Chondrocyte (in vitro differentiated cells): ENCODE measurements at regions not wholly inside any gene's neighbourhood (a gene's known extent, or its start where the extent isn't known, plus 50 kb on each side); places are given as distances from the start of the nearest gene placed in this dataset.

Experiments
- DNase-seq: peaks from one replicate; pipeline ENCODE4 v3.0.0; 2021; ENCODE audit warnings: mixed read lengths, low spot score
- H3K27ac Mint-ChIP-seq: one replicate; pipeline ENCODE4 v1.8.0; 2021; ENCODE audit warnings: mild to moderate bottlenecking, moderate library complexity, mixed read lengths; ENCODE audit not compliant: unreplicated experiment
- H3K27me3 Mint-ChIP-seq: 2 replicates; pipeline ENCODE4 v1.8.0; 2021; ENCODE audit warnings: low read depth, mixed read lengths
- H3K36me3 Mint-ChIP-seq: 2 replicates; pipeline ENCODE4 v1.8.0; 2021; ENCODE audit warnings: low read depth, mixed read lengths
- H3K4me1 Mint-ChIP-seq: 2 replicates; pipeline ENCODE4 v1.8.0; 2021; ENCODE audit warnings: low read depth, mild to moderate bottlenecking, mixed read lengths
- H3K4me3 Mint-ChIP-seq: one replicate; pipeline ENCODE4 v1.8.0; 2021; ENCODE audit warnings: mild to moderate bottlenecking, moderate library complexity, mixed read lengths; ENCODE audit not compliant: unreplicated experiment
- H3K9me3 Mint-ChIP-seq: 2 replicates; pipeline ENCODE4 v1.8.0; 2021; ENCODE audit warnings: low read depth, mixed read lengths
- CTCF ChIP-seq: fragments of 200-600 bp; sonication (generic); IDR thresholded peaks from 2 replicates; pipeline ENCODE4 v1.5.0; 2021; ENCODE audit warnings: antibody characterized with exemption, mild to moderate bottlenecking, moderate library complexity

- Mint-ChIP-seq H3K27ac (no peak overlapping the region), H3K4me1 (no peaks in the 10 kb centered on the region), H3K27me3 (no peaks in the 10 kb centered on the region), H3K36me3 (no peaks in the 10 kb centered on the region), H3K4me3 (no peak overlapping the region), H3K9me3 (peaks cover 60% of the 10 kb centered on the region)
- no peak for DNase-seq
- no peak for TF ChIP-seq CTCF
Measured at GRCh38 chr7:153891990-153892389, 160.2 kb upstream of the DPP6 start.

- Mint-ChIP-seq H3K36me3 (no peaks in the 10 kb centered on the region), H3K27me3 (no peaks in the 10 kb centered on the region), H3K4me3 (no peak overlapping the region), H3K27ac (no peak overlapping the region), H3K4me1 (no peaks in the 10 kb centered on the region), H3K9me3 (peaks cover 64% of the 10 kb centered on the region)
- no peak for TF ChIP-seq CTCF
- DNase-seq, result no peak
Measured at GRCh38 chr7:153902862-153903261, 149.3 kb upstream of the DPP6 start.

- H3K9me3 Mint-ChIP-seq, result peaks cover 62% of the 10 kb centered on the region
- H3K4me1 Mint-ChIP-seq, result no peaks in the 10 kb centered on the region
- no peaks in the 10 kb centered on the region for H3K27me3 Mint-ChIP-seq
- H3K4me3 Mint-ChIP-seq, result no peak overlapping the region
- H3K27ac Mint-ChIP-seq, result no peak overlapping the region
- no peak for DNase-seq
- TF ChIP-seq CTCF, result no peak
- H3K36me3 Mint-ChIP-seq, result peaks cover 1% of the 10 kb centered on the region
Measured at GRCh38 chr7:153912211-153912610, 140.0 kb upstream of the DPP6 start.

- H3K27ac Mint-ChIP-seq, result no peak overlapping the region
- H3K9me3 Mint-ChIP-seq, result peaks cover 53% of the 10 kb centered on the region
- no peaks in the 10 kb centered on the region for H3K27me3 Mint-ChIP-seq
- TF ChIP-seq CTCF, result no peak
- no peak overlapping the region for H3K4me3 Mint-ChIP-seq
- DNase-seq, result no peak
- H3K36me3 Mint-ChIP-seq, result no peaks in the 10 kb centered on the region
- no peaks in the 10 kb centered on the region for H3K4me1 Mint-ChIP-seq
Measured at GRCh38 chr7:153920126-153920525, 132.1 kb upstream of the DPP6 start.

- no peak for TF ChIP-seq CTCF
Measured at GRCh38 chr7:153920897-153921296, 131.3 kb upstream of the DPP6 start.

More at GRCh38 chr7:153920897-153921296, 131.3 kb upstream of the DPP6 start:
- no peak for DNase-seq
- H3K36me3 Mint-ChIP-seq, result no peaks in the 10 kb centered on the region
- H3K27ac Mint-ChIP-seq, result no peak overlapping the region
- H3K4me3 Mint-ChIP-seq, result no peak overlapping the region
- H3K4me1 Mint-ChIP-seq, result no peaks in the 10 kb centered on the region
- H3K27me3 Mint-ChIP-seq, result no peaks in the 10 kb centered on the region
- peaks cover 53% of the 10 kb centered on the region for H3K9me3 Mint-ChIP-seq
